ENCODE measurements at regions not wholly inside any gene's neighbourhood (a gene's known extent, or its start where the extent isn't known, plus 50 kb on each side); places are given as distances from the start of the nearest gene placed in this dataset.

DNA sequence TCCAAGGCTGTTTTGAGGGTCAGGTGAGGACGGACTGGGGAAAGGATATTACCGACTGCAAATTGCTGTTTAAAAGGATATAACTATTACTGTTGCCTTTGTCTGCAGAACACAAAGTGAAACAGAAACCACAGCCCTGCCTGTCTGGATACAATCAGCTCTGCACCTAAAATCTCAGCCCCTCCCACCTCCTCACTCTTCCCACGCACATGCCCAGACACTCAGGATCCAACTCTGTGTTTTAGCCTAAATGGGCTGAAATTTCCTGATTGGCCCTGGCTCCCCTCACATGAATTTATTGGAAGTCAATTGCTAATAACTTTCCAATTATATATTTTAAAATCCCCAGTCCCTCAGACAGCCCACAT lies 176.3 kb upstream of the PPP1R26 start:
- TF ChIP-seq, protein P1, sequence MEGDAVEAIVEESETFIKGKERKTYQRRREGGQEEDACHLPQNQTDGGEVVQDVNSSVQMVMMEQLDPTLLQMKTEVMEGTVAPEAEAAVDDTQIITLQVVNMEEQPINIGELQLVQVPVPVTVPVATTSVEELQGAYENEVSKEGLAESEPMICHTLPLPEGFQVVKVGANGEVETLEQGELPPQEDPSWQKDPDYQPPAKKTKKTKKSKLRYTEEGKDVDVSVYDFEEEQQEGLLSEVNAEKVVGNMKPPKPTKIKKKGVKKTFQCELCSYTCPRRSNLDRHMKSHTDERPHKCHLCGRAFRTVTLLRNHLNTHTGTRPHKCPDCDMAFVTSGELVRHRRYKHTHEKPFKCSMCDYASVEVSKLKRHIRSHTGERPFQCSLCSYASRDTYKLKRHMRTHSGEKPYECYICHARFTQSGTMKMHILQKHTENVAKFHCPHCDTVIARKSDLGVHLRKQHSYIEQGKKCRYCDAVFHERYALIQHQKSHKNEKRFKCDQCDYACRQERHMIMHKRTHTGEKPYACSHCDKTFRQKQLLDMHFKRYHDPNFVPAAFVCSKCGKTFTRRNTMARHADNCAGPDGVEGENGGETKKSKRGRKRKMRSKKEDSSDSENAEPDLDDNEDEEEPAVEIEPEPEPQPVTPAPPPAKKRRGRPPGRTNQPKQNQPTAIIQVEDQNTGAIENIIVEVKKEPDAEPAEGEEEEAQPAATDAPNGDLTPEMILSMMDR (IDR thresholded peaks at IDR 0.05) = no peak
- no peak for TF ChIP-seq EP300 (IDR thresholded peaks at IDR 0.05)
- TF ChIP-seq POLR2AphosphoS5 (IDR thresholded peaks at IDR 0.05) = no peak
